Stimulated activated CD4-positive, alpha-beta T cell treated with anti-CD3 and anti-CD28 coated beads, TNF-alpha, amount 100 ng/mL, for 4 hours (primary cell): ENCODE measurements at regions not wholly inside any gene's neighbourhood (a gene's known extent, or its start where the extent isn't known, plus 50 kb on each side); places are given as distances from the start of the nearest gene placed in this dataset.
"Not testable (repeated sequence)": the region's sequence is repeated elsewhere in the genome, so short reads cannot be mapped to it uniquely, and the experiment has no call there.

Experiments used
- DNase-seq, 3 experiments: peaks; one replicate each; pipeline ENCODE4 v3.0.0-alpha.2; 2020; ENCODE audit warnings: low read depth in 3 of 3

DNA sequence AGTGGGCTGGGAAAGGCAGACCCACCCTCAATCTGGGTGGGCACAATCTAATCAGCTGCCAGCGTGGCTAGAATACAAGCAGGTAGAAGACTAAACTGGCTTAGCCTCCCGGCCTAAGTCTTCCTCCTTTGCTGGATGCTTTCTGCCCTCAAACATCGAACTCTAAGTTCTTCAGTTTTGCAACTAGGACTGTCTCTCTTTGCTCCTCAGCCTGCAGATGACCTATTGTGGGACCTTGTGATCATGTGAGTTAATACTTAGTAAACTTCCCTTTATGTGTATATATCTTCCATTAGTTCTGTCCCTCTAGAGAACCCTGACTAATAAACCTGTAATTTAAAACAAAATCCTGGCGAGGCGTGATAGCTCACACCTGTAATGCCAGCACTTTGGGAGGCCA is 51.8 kb upstream of the SLC39A8 start:
- not testable (repeated sequence) for DNase-seq

DNA sequence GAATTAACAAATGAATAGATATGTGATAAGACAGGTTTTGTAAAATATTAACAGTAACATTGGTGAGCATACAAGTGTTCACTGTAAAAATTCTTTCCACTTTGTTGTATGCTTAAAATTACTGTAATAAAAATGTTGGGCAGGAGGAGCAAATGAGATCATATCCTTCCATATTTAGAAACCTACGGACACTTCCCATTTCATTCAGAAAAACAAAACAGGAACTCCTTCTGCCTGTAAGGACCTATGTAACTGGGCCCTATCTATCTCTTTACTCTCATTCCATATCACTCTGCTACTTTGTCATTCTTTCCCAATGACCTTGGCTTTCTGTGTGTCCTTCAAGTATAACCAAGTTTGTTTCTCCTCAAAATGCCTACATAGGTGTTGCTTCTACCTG is 53.7 kb upstream of the SLC39A8 start:
- DNase-seq = no peak

DNA sequence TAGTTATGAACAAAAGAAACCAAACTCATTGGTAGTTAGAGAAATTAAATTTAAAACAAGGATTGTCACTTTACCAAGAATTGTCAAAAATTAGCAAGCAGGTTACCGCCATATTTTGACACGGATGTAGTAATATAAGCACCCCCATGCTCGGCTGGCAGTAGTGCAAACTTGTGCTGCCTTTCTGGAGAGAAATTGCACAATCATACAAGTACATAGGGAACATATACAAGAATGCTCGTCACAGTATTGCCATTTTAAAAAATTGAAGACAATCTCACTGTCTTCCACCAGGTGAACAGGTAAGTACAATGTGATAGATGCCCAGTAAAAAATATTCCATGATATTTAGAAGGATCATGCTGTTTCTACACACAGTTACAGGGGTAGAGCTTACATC is 55.6 kb upstream of the SLC39A8 start:
- no peak for DNase-seq

DNA sequence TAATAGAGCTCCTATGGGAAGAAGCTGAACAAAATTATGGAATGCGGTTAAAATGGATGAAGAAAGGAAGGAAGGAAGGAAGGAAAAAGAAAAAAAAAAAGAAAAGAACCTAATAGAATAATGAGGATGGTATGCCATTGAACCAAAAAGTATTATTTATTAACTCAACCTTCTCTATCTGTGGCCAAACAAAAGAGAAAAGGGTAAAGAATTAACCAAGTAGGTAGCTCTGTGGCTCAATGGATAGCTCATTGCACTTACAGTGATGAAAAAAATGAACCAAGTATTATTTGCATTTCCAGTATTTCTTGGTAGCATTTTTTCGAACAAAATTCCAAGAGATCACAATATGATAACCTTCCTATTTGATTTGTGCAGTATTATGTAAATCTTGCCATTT is 56.9 kb upstream of the SLC39A8 start:
- no peak for DNase-seq

- no peak for DNase-seq
Observed at GRCh38 chr4:102403116-102403515, 57.8 kb upstream of the SLC39A8 start.

- no peak for DNase-seq
Observed at GRCh38 chr4:102404431-102404969, 59.2 kb upstream of the SLC39A8 start.

DNA sequence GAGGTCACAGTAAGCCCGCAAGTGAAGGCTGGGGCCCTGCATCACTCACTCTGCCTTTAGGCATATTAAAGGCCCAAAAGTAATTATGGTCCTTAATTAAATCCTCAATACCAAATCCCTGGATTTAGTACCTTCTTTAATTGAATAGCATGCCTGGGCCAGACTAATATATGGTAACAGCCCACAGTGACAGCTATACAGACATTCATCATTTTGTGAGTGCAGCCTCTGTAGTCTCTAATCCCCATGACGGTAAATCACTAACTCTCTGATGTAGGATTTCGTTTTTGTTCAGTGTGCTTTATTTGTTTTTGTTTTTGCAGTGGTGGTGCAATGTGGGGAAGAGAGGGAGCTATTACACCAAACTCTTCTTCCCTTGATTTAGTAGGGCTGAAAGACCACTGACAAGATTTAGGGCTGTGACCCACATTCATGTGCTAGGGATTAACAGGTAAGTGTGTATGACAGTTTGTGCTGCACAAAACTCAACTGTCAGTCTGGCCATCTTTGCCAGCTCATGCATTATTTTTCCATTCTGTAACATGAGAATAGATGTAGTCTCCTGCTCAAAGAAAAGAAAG is 60.6 kb upstream of the SLC39A8 start:
- no peak for DNase-seq

DNA sequence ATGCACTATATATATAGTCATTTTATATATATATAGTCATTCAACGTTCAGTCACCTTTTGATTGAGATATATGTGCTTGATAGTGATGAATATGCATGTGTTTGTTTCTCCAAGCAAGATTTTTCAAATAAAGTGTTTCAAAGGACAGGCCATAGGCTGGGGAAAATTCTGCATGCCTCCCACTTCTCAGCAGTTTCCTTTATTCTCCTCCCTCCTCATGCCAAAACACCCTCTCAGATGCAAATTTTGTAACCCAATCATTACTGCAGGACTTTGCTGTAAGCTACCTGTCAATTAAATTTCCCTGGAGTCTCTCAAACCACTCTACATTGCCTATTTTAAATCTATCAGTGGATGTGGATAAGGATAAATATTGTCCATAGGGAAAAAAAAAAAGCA is 65.6 kb upstream of the SLC39A8 start:
- not testable (repeated sequence) for DNase-seq

DNA sequence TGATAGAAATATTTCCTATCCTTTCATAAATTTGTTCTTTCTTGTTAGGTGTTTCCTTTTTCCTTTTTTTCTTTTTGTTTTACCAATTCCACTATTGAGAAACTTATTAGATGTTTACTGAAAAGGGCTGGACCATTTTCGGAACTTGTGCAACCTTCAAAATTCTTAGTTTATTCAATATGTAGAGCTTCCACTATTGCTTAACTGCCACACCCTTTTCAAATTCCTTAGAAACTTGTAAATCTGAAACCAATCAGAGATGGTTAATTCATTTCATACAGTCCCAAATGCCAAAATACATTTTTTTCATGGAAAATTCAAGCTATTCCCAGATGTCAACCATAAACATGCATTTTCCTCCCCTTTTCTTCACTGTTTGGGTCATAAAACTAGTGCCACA is 66.1 kb upstream of the SLC39A8 start:
- no peak for DNase-seq

DNA sequence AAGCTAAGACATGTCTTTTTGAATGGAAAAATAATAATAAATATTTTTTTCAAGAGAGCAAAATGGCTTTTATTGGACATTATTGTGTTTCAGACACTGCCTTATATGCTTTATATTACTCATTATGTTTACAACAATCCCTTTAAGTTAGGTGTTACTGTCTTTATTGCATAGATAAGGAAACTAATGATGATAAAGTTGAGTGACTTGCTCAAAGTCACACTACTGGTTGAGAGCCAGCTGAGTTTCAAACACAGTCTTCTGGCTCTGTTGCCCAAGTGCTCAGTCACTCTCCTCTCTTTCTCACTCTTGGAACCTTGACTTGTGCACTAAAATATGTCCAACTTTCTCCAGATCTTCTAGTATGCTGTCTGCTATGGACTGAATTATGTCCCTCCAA is 71.5 kb upstream of the SLC39A8 start:
- DNase-seq = no peak

DNA sequence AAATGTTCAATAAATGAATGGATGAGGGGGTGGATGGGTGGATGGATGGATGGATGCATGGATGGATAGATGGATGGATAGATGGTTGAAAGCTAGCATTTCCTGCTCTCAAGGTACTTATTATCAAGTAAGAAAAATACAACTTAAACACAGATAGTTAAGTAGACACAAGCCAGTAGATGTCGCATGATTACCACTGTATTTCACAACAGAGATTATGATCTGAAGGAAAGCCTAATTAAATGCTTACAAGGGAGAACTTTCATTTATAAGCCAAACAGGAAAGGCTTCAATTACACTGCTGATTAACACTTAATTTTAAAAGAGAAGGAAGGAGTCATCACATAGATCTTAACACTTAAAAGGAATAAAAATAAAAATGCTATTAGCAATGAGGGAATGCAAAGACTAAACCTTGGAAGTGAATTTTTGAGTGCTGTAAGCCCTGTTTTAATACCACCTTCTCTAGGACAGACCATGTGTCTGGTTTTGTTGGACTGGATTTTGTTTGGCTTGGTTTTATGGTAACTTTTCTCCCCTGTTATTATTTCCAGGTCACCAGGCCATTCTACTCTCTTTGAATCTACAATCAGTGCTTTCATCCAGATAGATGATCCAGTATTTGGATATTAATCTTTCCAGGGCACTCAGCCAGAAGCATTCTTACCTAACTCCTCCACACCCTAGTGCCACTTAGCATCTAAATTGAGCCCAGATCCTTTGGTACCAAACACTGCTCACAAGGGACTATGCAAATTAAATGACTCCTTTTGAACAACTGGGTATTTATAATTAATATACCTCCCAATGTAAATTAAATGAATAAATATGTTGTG is 75.5 kb upstream of the SLC39A8 start:
- DNase-seq = no peak

- DNase-seq = no peak
Observed at GRCh38 chr4:102422843-102423242, 77.6 kb upstream of the SLC39A8 start.

- no peak for DNase-seq
Observed at GRCh38 chr4:102423375-102423774, 77.8 kb upstream of the NFKB1 start.

- no peak for DNase-seq
Observed at GRCh38 chr4:102427371-102427998, 73.7 kb upstream of the NFKB1 start.

DNA sequence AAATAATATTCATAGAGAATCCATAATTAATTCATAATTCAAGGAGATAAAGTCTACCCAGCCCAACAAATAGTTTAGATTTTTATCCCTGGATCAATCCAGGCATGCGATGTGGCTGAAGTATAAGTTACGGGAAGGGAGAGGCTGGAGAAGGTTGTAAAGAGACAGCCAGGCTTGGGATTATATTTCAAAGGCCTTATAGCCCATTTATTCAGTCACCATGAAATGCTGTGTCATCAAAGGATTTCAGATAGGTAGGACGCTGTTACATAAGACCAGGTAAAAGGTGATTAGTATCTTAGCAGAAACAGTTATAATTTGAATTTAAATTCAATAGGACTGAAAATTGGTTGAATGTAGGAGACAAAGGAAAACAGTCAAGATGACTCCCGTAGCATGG is 73.0 kb upstream of the NFKB1 start:
- no peak for DNase-seq

GRCh38 chr4:102429553-102429952 is 71.6 kb upstream of the NFKB1 start:
- no peak for DNase-seq

- no peak for DNase-seq
Observed at GRCh38 chr4:102430461-102430910, 70.7 kb upstream of the NFKB1 start.

DNA sequence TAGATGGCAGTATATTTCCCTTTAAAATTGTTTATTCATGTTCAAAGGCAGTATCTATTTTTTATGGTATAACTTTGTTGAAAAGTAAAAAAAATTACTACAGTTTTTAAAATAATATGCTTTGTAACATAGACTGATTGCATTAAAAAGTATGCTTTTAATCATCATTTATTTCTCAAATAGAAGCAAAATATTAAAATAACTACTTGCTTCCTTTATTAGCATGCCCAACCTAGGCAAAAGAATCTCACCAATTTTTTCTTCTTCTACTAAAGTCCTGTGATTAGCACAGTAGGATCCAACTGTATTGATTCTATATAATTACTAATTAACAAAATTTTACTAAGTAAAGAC is 69.6 kb upstream of the NFKB1 start:
- no peak for DNase-seq

GRCh38 chr4:102437111-102437510 is 64.0 kb upstream of the NFKB1 start:
- no peak for DNase-seq

DNA sequence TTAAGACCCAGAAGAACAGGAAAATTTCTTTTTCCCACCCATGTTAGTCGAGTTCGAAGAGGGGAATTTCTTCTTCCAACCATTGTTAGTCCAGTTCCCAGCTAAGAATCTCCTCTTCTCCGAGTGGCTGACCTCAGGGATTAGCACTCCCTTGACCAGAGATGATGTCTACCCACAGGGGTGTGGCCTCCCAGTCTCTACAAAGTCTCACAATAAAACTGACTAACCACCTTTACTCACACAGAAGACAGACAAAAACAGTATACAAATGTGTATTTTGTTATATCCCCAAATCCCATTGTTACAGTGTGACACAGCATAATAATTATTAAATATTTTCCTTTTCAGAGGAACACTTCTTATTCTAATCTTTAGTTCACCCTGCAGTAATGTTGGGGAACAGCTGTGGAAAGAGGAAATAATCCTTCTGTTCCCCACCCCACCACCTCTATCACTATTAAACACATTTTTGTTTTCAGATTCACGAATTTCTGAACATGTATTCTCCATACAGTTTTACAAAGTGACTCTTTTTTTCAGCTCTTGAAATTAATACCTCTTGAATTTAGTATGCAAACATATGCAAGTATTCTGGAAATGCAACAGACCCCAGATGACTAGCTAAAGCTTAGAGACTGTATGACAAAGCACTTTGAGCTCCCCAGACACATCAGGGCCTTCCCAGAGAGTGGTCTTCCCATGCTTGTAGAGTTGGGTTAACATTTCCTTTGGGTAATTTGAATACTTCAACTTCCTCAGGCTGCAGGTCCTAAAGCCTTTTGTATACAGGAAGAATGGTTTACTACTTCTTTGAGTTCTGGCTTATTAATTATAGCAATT is 62.5 kb upstream of the NFKB1 start:
- no peak for DNase-seq

DNA sequence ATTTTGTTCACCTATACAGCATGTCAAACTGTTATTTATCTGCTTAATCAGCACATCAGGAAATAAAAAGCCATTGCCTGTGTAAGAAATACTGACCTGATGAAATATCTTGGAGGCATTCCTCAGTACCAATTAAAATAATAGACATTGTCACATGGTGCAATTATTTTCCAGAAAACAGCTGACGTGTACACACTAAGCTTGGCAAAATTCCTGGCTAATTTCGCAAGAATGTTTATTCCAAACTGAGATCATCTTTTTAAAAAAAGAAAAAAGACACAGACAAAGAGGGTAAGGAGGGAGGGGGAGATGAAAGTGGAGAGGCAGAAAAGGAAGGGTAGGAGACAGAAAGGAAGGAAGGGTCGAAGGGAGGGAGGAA is 61.9 kb upstream of the NFKB1 start:
- DNase-seq = no peak

DNA sequence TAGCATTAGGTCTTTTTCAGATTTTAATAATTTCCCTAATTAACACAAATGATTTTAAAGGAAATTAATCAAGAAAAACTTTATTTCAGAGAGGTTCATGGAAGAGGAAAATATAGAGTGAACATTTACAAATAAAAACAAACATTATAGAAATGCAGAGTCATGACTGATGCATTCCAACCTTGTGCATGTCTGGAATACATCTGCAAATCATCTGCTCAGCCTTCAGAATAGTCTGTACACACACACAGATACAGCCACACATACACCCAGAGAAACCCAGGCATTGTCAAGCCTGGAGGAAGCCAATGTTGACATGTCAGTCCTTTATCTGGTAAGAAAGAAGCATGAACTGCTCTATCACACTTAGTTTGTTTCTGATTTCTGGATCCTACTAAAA is 61.3 kb upstream of the NFKB1 start:
- DNase-seq = no peak
